Mesenchymal stem cell (in vitro differentiated cells and primary cell): ENCODE measurements at regions not wholly inside any gene's neighbourhood (a gene's known extent, or its start where the extent isn't known, plus 50 kb on each side); places are given as distances from the start of the nearest gene placed in this dataset.

Source experiments
- DNase-seq: peaks from one replicate; pipeline ENCODE4 v3.0.0-alpha.2; 2013
- H2AFZ ChIP-seq: one replicate; pipeline ENCODE4 v1.6.1; 2013; ENCODE audit warnings: low read depth, mild to moderate bottlenecking, control low read depth, inconsistent platforms, low read length, moderate library complexity
- H2AK5ac ChIP-seq: 2 replicates; pipeline ENCODE4 v1.6.1; 2013; ENCODE audit warnings: low read length, moderate library complexity, mild to moderate bottlenecking, inconsistent platforms; ENCODE audit not compliant: severe bottlenecking
- H2BK120ac ChIP-seq: one replicate; pipeline ENCODE4 v1.6.1; 2013; ENCODE audit warnings: low read depth, mild to moderate bottlenecking, inconsistent platforms, low read length, moderate library complexity
- H2BK12ac ChIP-seq, 2 experiments: one replicate each; pipeline ENCODE4 v1.6.1; 2013; ENCODE audit warnings: inconsistent platforms in 2 of 2, low read length in 2 of 2, mild to moderate bottlenecking in 2 of 2, moderate library complexity in 2 of 2, control low read depth in 1 of 2
- H2BK15ac ChIP-seq: one replicate; pipeline ENCODE4 v1.6.1; 2013; ENCODE audit warnings: mild to moderate bottlenecking, low read depth, inconsistent platforms; ENCODE audit not compliant: poor library complexity, severe bottlenecking
- H2BK5ac ChIP-seq: 2 replicates; pipeline ENCODE4 v1.6.1; 2013; ENCODE audit warnings: low read depth, mild to moderate bottlenecking, low read length, control low read depth, inconsistent platforms; ENCODE audit not compliant: poor library complexity, severe bottlenecking
- H3K14ac ChIP-seq, 2 experiments: one replicate each; pipeline ENCODE4 v1.6.1; 2013; ENCODE audit warnings: inconsistent platforms in 2 of 2, low read length in 2 of 2, control low read depth in 1 of 2, mild to moderate bottlenecking in 1 of 2, moderate library complexity in 1 of 2
- H3K18ac ChIP-seq, 2 experiments: one replicate each; pipeline ENCODE4 v1.6.1; 2013; ENCODE audit warnings: inconsistent platforms in 2 of 2, low read length in 2 of 2, control low read depth in 1 of 2, low read depth in 1 of 2, mild to moderate bottlenecking in 1 of 2
- H3K23ac ChIP-seq, 2 experiments: one replicate each; pipeline ENCODE4 v1.6.1; 2013; ENCODE audit warnings: inconsistent platforms in 2 of 2, low read length in 2 of 2, mild to moderate bottlenecking in 2 of 2, moderate library complexity in 2 of 2, control low read depth in 1 of 2
- H3K27ac ChIP-seq: 2 replicates; pipeline ENCODE4 v1.5.1; 2013; ENCODE audit warnings: mild to moderate bottlenecking, moderate library complexity, low read length, control low read depth, inconsistent platforms; ENCODE audit not compliant: poor library complexity, severe bottlenecking
- H3K27me3 ChIP-seq, 2 experiments: 2 replicates each; pipeline versions ENCODE4 v1.6.1 to v1.7.0; 2013; ENCODE audit warnings: low read length in 2 of 2, mild to moderate bottlenecking in 2 of 2, moderate library complexity in 2 of 2, control low read depth in 1 of 2, inconsistent platforms in 1 of 2; ENCODE audit not compliant: control insufficient read depth in 1 of 2, insufficient read depth in 1 of 2
- H3K36me3 ChIP-seq, 2 experiments: 2 replicates each; pipeline versions ENCODE4 v1.6.1 to v1.7.0; 2013; ENCODE audit warnings: low read length in 2 of 2, control low read depth in 1 of 2, inconsistent platforms in 1 of 2, low read depth in 1 of 2, mild to moderate bottlenecking in 1 of 2; ENCODE audit not compliant: insufficient read depth in 2 of 2, control insufficient read depth in 1 of 2
- H3K4ac ChIP-seq, 2 experiments: one replicate each; pipeline ENCODE4 v1.6.1; 2013; ENCODE audit warnings: inconsistent platforms in 2 of 2, low read length in 2 of 2, mild to moderate bottlenecking in 2 of 2, moderate library complexity in 2 of 2, control low read depth in 1 of 2, low read depth in 1 of 2
- H3K4me1 ChIP-seq: 2 replicates; pipeline ENCODE4 v1.6.1; 2013; ENCODE audit warnings: low read depth, low read length, control low read depth; ENCODE audit not compliant: control insufficient read depth, insufficient read depth
- H3K4me2 ChIP-seq: 2 replicates; pipeline ENCODE4 v1.6.1; 2013; ENCODE audit warnings: low read length, mild to moderate bottlenecking, inconsistent platforms; ENCODE audit not compliant: poor library complexity, severe bottlenecking
- H3K4me3 ChIP-seq, 2 experiments: 2 replicates each; pipeline versions ENCODE4 v1.5.1 to v1.7.0; 2013; ENCODE audit warnings: low read length in 2 of 2, mild to moderate bottlenecking in 2 of 2, control low read depth in 1 of 2, low read depth in 1 of 2; ENCODE audit not compliant: insufficient read depth in 1 of 2
- H3K79me1 ChIP-seq: replicated peaks from 2 replicates; pipeline ENCODE4 v1.6.1; 2013; ENCODE audit warnings: mild to moderate bottlenecking, control low read depth, low read length, inconsistent platforms; ENCODE audit not compliant: poor library complexity, severe bottlenecking
- H3K9ac ChIP-seq: 2 replicates; pipeline ENCODE4 v1.7.0; 2013; ENCODE audit warnings: mild to moderate bottlenecking, low read length, moderate library complexity
- H3K9me3 ChIP-seq: 2 replicates; pipeline ENCODE4 v1.7.0; 2013; ENCODE audit warnings: mild to moderate bottlenecking, low read length; ENCODE audit not compliant: control insufficient read depth
- H4K8ac ChIP-seq: one replicate; pipeline ENCODE4 v1.6.1; 2013; ENCODE audit warnings: inconsistent platforms, mild to moderate bottlenecking, low read length, moderate library complexity
- H4K91ac ChIP-seq: one replicate; pipeline ENCODE4 v1.6.1; 2013; ENCODE audit warnings: mild to moderate bottlenecking, low read length, inconsistent platforms
- WGBS: methylation state at CpG from one replicate; pipeline ENCODE4 v1.1.7; 2013; ENCODE audit warnings: mixed read lengths; 5-methylcytosine and 5-hydroxymethylcytosine counted together

GRCh38 chr1:82706741-82707140 lies 906.0 kb downstream of the ADGRL2 start:
- H3K36me3 ChIP-seq, result no peaks in the 10 kb centered on the region
- H4K91ac ChIP-seq, result no peak overlapping the region
- no peak overlapping the region for H3K27ac ChIP-seq
- no peak for DNase-seq
- no peaks in the 10 kb centered on the region for H3K4me1 ChIP-seq
- no peaks in the 10 kb centered on the region for H3K79me1 ChIP-seq
- no peak overlapping the region for H4K8ac ChIP-seq
- WGBS, result 86% methylated on average over 1 of the region's 2 CpGs
- H2BK5ac ChIP-seq, result no peak overlapping the region
- no peak overlapping the region for H2BK15ac ChIP-seq
- no peak overlapping the region for H2BK120ac ChIP-seq
- H3K9ac ChIP-seq, result no peak overlapping the region
- H3K9me3 ChIP-seq, result no peaks in the 10 kb centered on the region
- no peak overlapping the region for H3K4me3 ChIP-seq
- H2AK5ac ChIP-seq, result no peak overlapping the region
- H3K4ac ChIP-seq, result no peak overlapping the region
- H3K23ac ChIP-seq, result no peak overlapping the region
- no peak overlapping the region for H2BK12ac ChIP-seq
- H2AFZ ChIP-seq, result no peak overlapping the region
- no peak overlapping the region for H3K14ac ChIP-seq
- no peak overlapping the region for H3K4me2 ChIP-seq
- no peak overlapping the region for H3K18ac ChIP-seq
- no peaks in the 10 kb centered on the region for H3K27me3 ChIP-seq

DNA sequence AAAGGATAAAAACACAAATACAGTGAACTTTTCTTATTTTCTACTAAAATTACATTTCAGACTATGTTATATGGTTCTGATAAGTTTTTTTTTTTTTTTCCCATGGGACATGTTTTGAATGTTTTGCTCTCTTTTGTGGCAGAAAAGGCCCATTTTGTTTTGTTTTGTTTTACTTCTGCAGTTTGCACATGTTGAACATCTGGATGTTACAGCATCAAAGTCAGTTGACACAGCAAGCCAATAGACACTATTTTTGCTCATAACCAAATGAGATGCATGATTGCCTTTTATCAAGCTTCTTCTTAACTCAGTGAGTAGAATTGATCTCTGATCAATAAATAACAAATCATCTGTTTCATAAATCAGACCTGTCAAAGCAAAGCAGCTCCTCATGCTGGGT lies 904.2 kb downstream of the ADGRL2 start:
- no peaks in the 10 kb centered on the region for H3K4me1 ChIP-seq
- H3K18ac ChIP-seq, result no peak overlapping the region
- no peak overlapping the region for H4K8ac ChIP-seq
- no peak overlapping the region for H2AK5ac ChIP-seq
- H3K4me2 ChIP-seq, result no peak overlapping the region
- H3K27ac ChIP-seq, result no peak overlapping the region
- no peak overlapping the region for H3K4me3 ChIP-seq
- no peak overlapping the region for H2BK15ac ChIP-seq
- no peak overlapping the region for H3K9ac ChIP-seq
- H3K36me3 ChIP-seq, result no peaks in the 10 kb centered on the region
- H4K91ac ChIP-seq, result no peak overlapping the region
- no peak overlapping the region for H3K23ac ChIP-seq
- no peaks in the 10 kb centered on the region for H3K9me3 ChIP-seq
- no peaks in the 10 kb centered on the region for H3K79me1 ChIP-seq
- no peaks in the 10 kb centered on the region for H3K27me3 ChIP-seq
- no peak overlapping the region for H2BK5ac ChIP-seq
- no peak overlapping the region for H2AFZ ChIP-seq
- H2BK120ac ChIP-seq, result no peak overlapping the region
- no peak overlapping the region for H2BK12ac ChIP-seq
- H3K4ac ChIP-seq, result no peak overlapping the region
- DNase-seq, result no peak
- no peak overlapping the region for H3K14ac ChIP-seq

GRCh38 chr1:82704393-82704792 lies 903.7 kb downstream of the ADGRL2 start:
- H3K9me3 ChIP-seq, result no peaks in the 10 kb centered on the region
- H4K8ac ChIP-seq, result no peak overlapping the region
- no peak overlapping the region for H3K4ac ChIP-seq
- 100% methylated on average over 3 of the region's 3 CpGs for WGBS
- no peak overlapping the region for H2BK12ac ChIP-seq
- no peak overlapping the region for H2BK15ac ChIP-seq
- H3K14ac ChIP-seq, result no peak overlapping the region
- H3K27me3 ChIP-seq, result no peaks in the 10 kb centered on the region
- no peak overlapping the region for H2BK120ac ChIP-seq
- H3K36me3 ChIP-seq, result no peaks in the 10 kb centered on the region
- H3K79me1 ChIP-seq, result no peaks in the 10 kb centered on the region
- H3K4me1 ChIP-seq, result no peaks in the 10 kb centered on the region
- H3K4me3 ChIP-seq, result no peak overlapping the region
- no peak overlapping the region for H2AK5ac ChIP-seq
- H3K23ac ChIP-seq, result no peak overlapping the region
- no peak overlapping the region for H3K27ac ChIP-seq
- H2AFZ ChIP-seq, result no peak overlapping the region
- DNase-seq, result no peak
- no peak overlapping the region for H2BK5ac ChIP-seq
- H3K4me2 ChIP-seq, result no peak overlapping the region
- H4K91ac ChIP-seq, result no peak overlapping the region
- no peak overlapping the region for H3K9ac ChIP-seq
- H3K18ac ChIP-seq, result no peak overlapping the region

GRCh38 chr1:82703951-82704350 lies 903.2 kb downstream of the ADGRL2 start:
- no peak overlapping the region for H2AK5ac ChIP-seq
- no peak overlapping the region for H2BK12ac ChIP-seq
- no peak overlapping the region for H4K8ac ChIP-seq
- no peaks in the 10 kb centered on the region for H3K4me1 ChIP-seq
- H3K9ac ChIP-seq, result no peak overlapping the region
- H3K9me3 ChIP-seq, result no peaks in the 10 kb centered on the region
- no peak overlapping the region for H3K23ac ChIP-seq
- no peak overlapping the region for H3K4me3 ChIP-seq
- no peak overlapping the region for H2BK5ac ChIP-seq
- no peak overlapping the region for H3K18ac ChIP-seq
- no peaks in the 10 kb centered on the region for H3K36me3 ChIP-seq
- H3K4me2 ChIP-seq, result no peak overlapping the region
- no peak for DNase-seq
- no peaks in the 10 kb centered on the region for H3K27me3 ChIP-seq
- H3K79me1 ChIP-seq, result no peaks in the 10 kb centered on the region
- H3K14ac ChIP-seq, result no peak overlapping the region
- H2AFZ ChIP-seq, result no peak overlapping the region
- no peak overlapping the region for H2BK120ac ChIP-seq
- no peak overlapping the region for H4K91ac ChIP-seq
- H2BK15ac ChIP-seq, result no peak overlapping the region
- H3K4ac ChIP-seq, result no peak overlapping the region
- H3K27ac ChIP-seq, result no peak overlapping the region
